Transverse colon (tissue), 4 donors: ENCODE measurements at regions not wholly inside any gene's neighbourhood (a gene's known extent, or its start where the extent isn't known, plus 50 kb on each side); places are given as distances from the start of the nearest gene placed in this dataset.

Experiments
- DNase-seq: peaks from one replicate; pipeline ENCODE4 v3.0.0-alpha.2; 2019
- H3K27ac ChIP-seq, 4 donors: fragments of 200-600 bp; sonication (generic); 2 replicates each; pipeline ENCODE4 v1.5.1; 2016 to 2018; ENCODE audit warnings: inconsistent platforms in 4 of 4
- H3K27me3 ChIP-seq: fragments of 200-600 bp; sonication (generic); 2 replicates; pipeline ENCODE4 v1.5.1; 2017; ENCODE audit warnings: inconsistent platforms
- H3K36me3 ChIP-seq, 4 donors: fragments of 200-600 bp; sonication (generic); 2 replicates each; pipeline ENCODE4 v1.5.1; 2017 to 2019; ENCODE audit warnings: inconsistent platforms in 4 of 4
- H3K4me1 ChIP-seq, 4 donors: fragments of 200-600 bp; sonication (generic); 2 replicates each; pipeline ENCODE4 v1.5.1; 2017 to 2020; ENCODE audit warnings: inconsistent platforms in 4 of 4
- H3K4me3 ChIP-seq, 4 donors: fragments of 200-600 bp; sonication (generic); 1 replicate in 1 of 4; 2 replicates in 3 of 4; pipeline versions ENCODE4 v1.5.1 to v1.6.1; 2017 to 2019; ENCODE audit warnings: inconsistent platforms in 4 of 4
- H3K9me3 ChIP-seq, 2 donors: fragments of 200-600 bp; sonication (generic); 2 replicates each; pipeline ENCODE4 v1.5.1; 2017 to 2019; ENCODE audit warnings: inconsistent platforms in 2 of 2
- EP300 ChIP-seq: sonication (generic); formaldehyde crosslinking; IDR thresholded peaks from one replicate; pipeline ENCODE4 v1.6.1; 2017; ENCODE audit warnings: antibody characterized with exemption, low read depth
- POLR2A ChIP-seq: fragments of 450-650 bp; IDR thresholded peaks from one replicate; pipeline ENCODE4 v1.6.1; 2016; ENCODE audit warnings: antibody characterized with exemption, mild to moderate bottlenecking, moderate library complexity
- POLR2AphosphoS5 ChIP-seq, 3 donors: sonication (generic); formaldehyde crosslinking; IDR thresholded peaks; one replicate each; pipeline ENCODE4 v1.6.1; 2016; ENCODE audit warnings: antibody characterized with exemption in 3 of 3
- WGBS, 2 donors: methylation state at CpG; one replicate each; pipeline ENCODE4 v1.1.5; 2018; ENCODE audit warnings: low coverage in 1 of 2; 5-methylcytosine and 5-hydroxymethylcytosine counted together
- in situ Hi-C, 4 donors: fragments of 200-750 bp; cut with MboI; loops; one replicate each; pipeline versions ENCODE4 v1.15.0 to v1.15.1; 2017; ENCODE audit warnings: low sequenced_read_pairs in 3 of 4, low pct_ligation_motif_present in 1 of 4, low pct_unique_long_range_greater_than_20kb in 1 of 4
- intact Hi-C: fragments of 100-400 bp; cut with DNase I; formaldehyde crosslinking; loops from one replicate; pipeline ENCODE4 v1.15.1; 2023; ENCODE audit warnings: low total_unique reads
- TF ChIP-seq, protein P1 (sequence below), 5 experiments: fragments of 200-600 bp in 3 of 5; fragments of 450-650 bp in 2 of 5; sonication (generic) in 3 of 5; IDR thresholded peaks; 1 replicate in 2 of 5; 2 replicates in 3 of 5; pipeline ENCODE4 v1.5.1; 2016 to 2017; ENCODE audit warnings: antibody characterized with exemption in 5 of 5, inconsistent platforms in 3 of 5, mild to moderate bottlenecking in 2 of 5, moderate library complexity in 1 of 5

DNA sequence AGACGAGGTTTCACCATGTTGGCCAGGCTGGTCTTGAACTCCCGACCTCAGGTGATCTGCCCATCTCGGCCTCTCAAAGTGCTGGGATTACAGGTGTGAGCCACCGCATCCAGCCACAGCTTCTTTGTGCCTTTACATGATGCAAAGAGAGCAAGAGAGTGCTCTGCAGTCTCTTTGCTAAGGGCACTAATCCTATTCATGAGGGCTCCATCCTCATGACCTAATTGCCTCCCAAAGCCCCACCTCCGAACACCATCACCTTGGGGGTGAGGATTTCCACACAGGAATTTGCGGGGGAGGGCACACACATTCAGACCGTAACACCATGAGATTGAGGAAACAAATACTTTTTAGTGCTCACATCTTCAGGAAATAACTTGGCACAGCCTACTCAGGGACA, 91.8 kb downstream of the PDCL3 start:
- no peak overlapping the region for H3K27ac ChIP-seq
- DNase-seq, result no peak
- no peaks in the 10 kb centered on the region for H3K4me1 ChIP-seq
- TF ChIP-seq, protein P1, sequence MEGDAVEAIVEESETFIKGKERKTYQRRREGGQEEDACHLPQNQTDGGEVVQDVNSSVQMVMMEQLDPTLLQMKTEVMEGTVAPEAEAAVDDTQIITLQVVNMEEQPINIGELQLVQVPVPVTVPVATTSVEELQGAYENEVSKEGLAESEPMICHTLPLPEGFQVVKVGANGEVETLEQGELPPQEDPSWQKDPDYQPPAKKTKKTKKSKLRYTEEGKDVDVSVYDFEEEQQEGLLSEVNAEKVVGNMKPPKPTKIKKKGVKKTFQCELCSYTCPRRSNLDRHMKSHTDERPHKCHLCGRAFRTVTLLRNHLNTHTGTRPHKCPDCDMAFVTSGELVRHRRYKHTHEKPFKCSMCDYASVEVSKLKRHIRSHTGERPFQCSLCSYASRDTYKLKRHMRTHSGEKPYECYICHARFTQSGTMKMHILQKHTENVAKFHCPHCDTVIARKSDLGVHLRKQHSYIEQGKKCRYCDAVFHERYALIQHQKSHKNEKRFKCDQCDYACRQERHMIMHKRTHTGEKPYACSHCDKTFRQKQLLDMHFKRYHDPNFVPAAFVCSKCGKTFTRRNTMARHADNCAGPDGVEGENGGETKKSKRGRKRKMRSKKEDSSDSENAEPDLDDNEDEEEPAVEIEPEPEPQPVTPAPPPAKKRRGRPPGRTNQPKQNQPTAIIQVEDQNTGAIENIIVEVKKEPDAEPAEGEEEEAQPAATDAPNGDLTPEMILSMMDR (IDR thresholded peaks at IDR 0.05), result no peak
- TF ChIP-seq EP300, result no peak
- TF ChIP-seq POLR2A, result no peak
- TF ChIP-seq POLR2AphosphoS5 (IDR thresholded peaks at IDR 0.05), result no peak
- H3K9me3 ChIP-seq, result no peaks in the 10 kb centered on the region
- in situ Hi-C loops, result no loop called here
- WGBS, 2 donors, result 92% methylated on average over 7 of the region's 7 CpGs; no CpG with 5 or more reads in 1 of the 2 donors
- intact Hi-C loops, result no loop called here
- H3K36me3 ChIP-seq, result no peaks in the 10 kb centered on the region
- H3K4me3 ChIP-seq, result no peak overlapping the region
- peaks cover 4% of the 10 kb centered on the region for H3K27me3 ChIP-seq

DNA sequence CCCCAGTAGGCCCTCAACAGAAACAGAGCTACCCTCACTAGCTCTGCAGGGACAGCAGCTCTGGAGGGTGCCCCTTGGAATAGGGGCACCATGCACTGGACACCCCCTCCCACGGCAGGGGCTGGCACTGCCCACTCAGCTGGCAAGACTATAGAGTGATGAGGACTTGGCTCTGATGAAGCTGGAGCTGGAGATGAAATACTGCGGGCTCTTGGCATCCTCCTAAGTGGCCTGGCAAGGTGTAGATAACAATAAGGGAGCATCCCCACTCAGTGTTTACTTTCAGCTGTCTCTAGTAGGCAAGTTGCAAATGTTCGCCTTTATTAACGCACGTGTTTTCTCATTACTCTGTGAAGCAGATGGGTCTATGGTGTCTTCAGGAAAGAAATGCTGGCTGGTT, 92.7 kb downstream of the PDCL3 start:
- peaks cover 4% of the 10 kb centered on the region for H3K27me3 ChIP-seq
- H3K27ac ChIP-seq, result no peak overlapping the region
- in situ Hi-C loops, result no loop called here
- TF ChIP-seq POLR2A (no peak), POLR2AphosphoS5 (IDR thresholded peaks at IDR 0.05) (no peak), EP300 (no peak)
- TF ChIP-seq, protein P1 (IDR thresholded peaks at IDR 0.05), result no peak
- intact Hi-C loops, result no loop called here
- H3K9me3 ChIP-seq, result no peaks in the 10 kb centered on the region
- H3K36me3 ChIP-seq, result no peaks in the 10 kb centered on the region
- DNase-seq, result no peak
- no peaks in the 10 kb centered on the region for H3K4me1 ChIP-seq
- WGBS, 2 donors, result 80 to 90% methylated on average over 3 to 5 of the region's 5 CpGs
- no peak overlapping the region for H3K4me3 ChIP-seq

DNA sequence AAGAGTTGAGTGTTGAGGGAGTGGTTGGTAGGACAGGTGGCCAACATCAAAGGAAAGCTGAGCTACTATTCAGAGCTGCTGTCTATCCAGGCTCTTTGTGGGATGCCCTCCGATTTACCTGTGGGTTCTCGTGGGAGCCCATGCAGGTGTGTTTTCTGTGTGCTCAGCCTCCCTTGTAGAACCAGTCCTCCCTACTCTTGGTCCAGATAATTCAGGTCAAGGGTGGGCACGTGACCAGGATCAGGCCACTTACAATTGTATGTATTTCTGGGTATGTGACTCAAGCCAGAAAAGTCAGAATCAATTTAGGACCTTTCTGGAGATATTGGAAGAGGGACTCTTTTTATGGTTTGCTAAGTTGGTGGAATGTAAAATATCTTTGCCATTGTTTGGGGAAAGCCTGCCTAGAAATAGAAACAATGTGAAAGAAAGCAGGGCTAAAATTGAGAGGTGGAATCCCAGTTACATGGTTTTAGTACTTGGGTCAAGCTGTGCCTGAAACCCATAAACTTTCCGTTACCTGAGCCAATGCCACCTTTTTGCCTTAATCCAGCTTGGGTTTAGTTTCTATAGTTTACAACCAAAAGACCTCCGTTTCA, 93.2 kb downstream of the PDCL3 start:
- H3K36me3 ChIP-seq, result no peaks in the 10 kb centered on the region
- H3K4me3 ChIP-seq, result no peak overlapping the region
- WGBS, 2 donors, result 82 to 86% methylated on average over 1 to 5 of the region's 5 CpGs
- peaks cover 4% of the 10 kb centered on the region for H3K27me3 ChIP-seq
- H3K9me3 ChIP-seq, result no peaks in the 10 kb centered on the region
- in situ Hi-C loops (no loop called here), intact Hi-C loops (no loop called here)
- TF ChIP-seq EP300, result no peak
- TF ChIP-seq, protein P1 (IDR thresholded peaks at IDR 0.05), result no peak
- no peak for TF ChIP-seq POLR2AphosphoS5 (IDR thresholded peaks at IDR 0.05)
- TF ChIP-seq POLR2A, result no peak
- no peak for DNase-seq
- no peak overlapping the region for H3K27ac ChIP-seq
- no peaks in the 10 kb centered on the region for H3K4me1 ChIP-seq

DNA sequence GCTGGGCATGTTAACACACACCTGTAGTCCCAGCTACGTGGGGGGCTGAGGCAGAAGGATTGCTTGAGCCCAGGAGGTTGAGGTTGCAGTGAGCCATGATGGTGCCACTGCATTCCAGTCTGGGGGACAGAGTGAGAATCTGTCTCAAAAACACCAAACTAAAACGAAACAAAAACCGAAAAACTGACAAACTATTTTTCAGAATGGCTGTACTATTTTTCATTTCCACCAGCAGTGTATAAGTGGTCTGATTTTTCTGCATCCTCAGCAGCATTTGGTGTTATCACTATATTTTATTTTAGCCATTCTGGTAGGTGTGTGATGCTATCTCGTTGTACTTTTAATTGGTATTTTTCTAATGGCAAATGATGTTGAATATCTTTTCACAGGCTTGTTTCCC, 95.2 kb downstream of the PDCL3 start:
- no peak for DNase-seq
- H3K4me3 ChIP-seq, result no peak overlapping the region
- no peak overlapping the region for H3K27ac ChIP-seq
- intact Hi-C loops (no loop called here), in situ Hi-C loops (no loop called here)
- 82 to 86% methylated on average over 4 of the region's 4 CpGs for WGBS, 2 donors
- TF ChIP-seq POLR2AphosphoS5 (IDR thresholded peaks at IDR 0.05) (no peak), POLR2A (no peak), EP300 (no peak)
- TF ChIP-seq, protein P1 (IDR thresholded peaks at IDR 0.05), result no peak
- no peaks in the 10 kb centered on the region for H3K9me3 ChIP-seq
- H3K4me1 ChIP-seq, result no peaks in the 10 kb centered on the region
- H3K36me3 ChIP-seq, result no peaks in the 10 kb centered on the region
- peaks cover 4% of the 10 kb centered on the region for H3K27me3 ChIP-seq
